Right forelimb (tissue), 1 donor: ENCODE measurements at regions not wholly inside any gene's neighbourhood (a gene's known extent, or its start where the extent isn't known, plus 50 kb on each side); places are given as distances from the start of the nearest gene placed in this dataset.

Source experiments
- DNase-seq: peaks from one replicate; pipeline ENCODE4 v3.0.0-alpha.2; 2018

- no peak for DNase-seq
Observed at GRCh38 chr6:129911732-129912131, 50.6 kb upstream of the TMEM244 start.
